Ovary (tissue), 7 donors: ENCODE measurements at regions not wholly inside any gene's neighbourhood (a gene's known extent, or its start where the extent isn't known, plus 50 kb on each side); places are given as distances from the start of the nearest gene placed in this dataset.

Experiments used
- DNase-seq, 5 donors: peaks; one replicate each; pipeline ENCODE4 v3.0.0-alpha.2; 2019 to 2020
- H3K27ac ChIP-seq, 2 donors: fragments of 200-600 bp; one replicate each; pipeline versions ENCODE4 v1.5.1 to v1.8.0; 2019 to 2022
- H3K27me3 ChIP-seq: fragments of 200-600 bp; one replicate; pipeline ENCODE4 v1.8.0; 2022
- H3K36me3 ChIP-seq: fragments of 200-600 bp; sonication (generic); one replicate; pipeline ENCODE4 v1.5.1; 2019
- H3K4me1 ChIP-seq: one replicate; pipeline ENCODE4 v1.8.1; 2013; ENCODE audit warnings: mild to moderate bottlenecking, moderate library complexity; ENCODE audit not compliant: insufficient read depth
- H3K4me3 ChIP-seq: fragments of 200-600 bp; sonication (generic); one replicate; pipeline ENCODE4 v1.5.1; 2017
- H3K9me3 ChIP-seq, 2 donors: fragments of 200-600 bp in 1 of 2; sonication (generic) in 1 of 2; one replicate each; pipeline versions ENCODE4 v1.5.1 to v1.8.1; 2013 to 2019; ENCODE audit warnings: mild to moderate bottlenecking in 1 of 2, moderate library complexity in 1 of 2
- EP300 ChIP-seq: sonication (generic); formaldehyde crosslinking; IDR thresholded peaks from one replicate; pipeline ENCODE4 v1.6.1; 2017; ENCODE audit warnings: antibody characterized with exemption
- POLR2A ChIP-seq: fragments of 450-650 bp; IDR thresholded peaks from one replicate; pipeline ENCODE4 v1.6.1; 2017; ENCODE audit warnings: antibody characterized with exemption, mild to moderate bottlenecking, moderate library complexity
- WGBS, 3 donors: extraction: QIAGEN DNeasy Blood & Tissue Kit in 1 of 3; methylation state at CpG; one replicate each; pipeline versions ENCODE4 v1.1.5 to v1.1.7; 2013 to 2017; 5-methylcytosine and 5-hydroxymethylcytosine counted together
- intact Hi-C, 4 donors: fragments of 100-400 bp; cut with DNase I; formaldehyde crosslinking; loops; one replicate each; pipeline versions ENCODE4 v1.11.0 to v1.15.1; 2022 to 2023
- TF ChIP-seq, protein P1 (sequence below), 3 donors: fragments of 450-650 bp in 2 of 3; fragments of 200-600 bp in 1 of 3; IDR thresholded peaks; one replicate each; pipeline versions ENCODE4 v1.5.1 to v1.8.0; 2016 to 2022; ENCODE audit warnings: antibody characterized with exemption in 3 of 3, mild to moderate bottlenecking in 1 of 3
- donor health status: DM: no; HTN: no; CAD: no; lungs with moderate emphysema.
- donor health status: DM: no; HTN: no; CAD: no.
- donor health status: Bipolar disorder and iron deficiency.
- donor health status: DM: no; HTN: no; CAD: no.
- donor health status: DM: yes; HTN: yes; CAD: no.

- 80 to 88% (median 86%) methylated on average over 2 of the region's 2 CpGs for WGBS, 3 donors
- intact Hi-C loops, result no loop called here
- no peak for DNase-seq
- Histone ChIP-seq H3K27me3 (no peaks in the 10 kb centered on the region), H3K4me1 (no peaks in the 10 kb centered on the region), H3K27ac (no peak overlapping the region), H3K9me3 (no peaks in the 10 kb centered on the region), H3K4me3 (no peak overlapping the region), H3K36me3 (no peaks in the 10 kb centered on the region)
- TF ChIP-seq EP300 (no peak), POLR2A (no peak)
- TF ChIP-seq, protein P1, sequence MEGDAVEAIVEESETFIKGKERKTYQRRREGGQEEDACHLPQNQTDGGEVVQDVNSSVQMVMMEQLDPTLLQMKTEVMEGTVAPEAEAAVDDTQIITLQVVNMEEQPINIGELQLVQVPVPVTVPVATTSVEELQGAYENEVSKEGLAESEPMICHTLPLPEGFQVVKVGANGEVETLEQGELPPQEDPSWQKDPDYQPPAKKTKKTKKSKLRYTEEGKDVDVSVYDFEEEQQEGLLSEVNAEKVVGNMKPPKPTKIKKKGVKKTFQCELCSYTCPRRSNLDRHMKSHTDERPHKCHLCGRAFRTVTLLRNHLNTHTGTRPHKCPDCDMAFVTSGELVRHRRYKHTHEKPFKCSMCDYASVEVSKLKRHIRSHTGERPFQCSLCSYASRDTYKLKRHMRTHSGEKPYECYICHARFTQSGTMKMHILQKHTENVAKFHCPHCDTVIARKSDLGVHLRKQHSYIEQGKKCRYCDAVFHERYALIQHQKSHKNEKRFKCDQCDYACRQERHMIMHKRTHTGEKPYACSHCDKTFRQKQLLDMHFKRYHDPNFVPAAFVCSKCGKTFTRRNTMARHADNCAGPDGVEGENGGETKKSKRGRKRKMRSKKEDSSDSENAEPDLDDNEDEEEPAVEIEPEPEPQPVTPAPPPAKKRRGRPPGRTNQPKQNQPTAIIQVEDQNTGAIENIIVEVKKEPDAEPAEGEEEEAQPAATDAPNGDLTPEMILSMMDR (IDR thresholded peaks at IDR 0.05), result no peak
These were observed 220.9 kb downstream of the FSCB start for GRCh38 chr14:44286201-44286600.

DNA sequence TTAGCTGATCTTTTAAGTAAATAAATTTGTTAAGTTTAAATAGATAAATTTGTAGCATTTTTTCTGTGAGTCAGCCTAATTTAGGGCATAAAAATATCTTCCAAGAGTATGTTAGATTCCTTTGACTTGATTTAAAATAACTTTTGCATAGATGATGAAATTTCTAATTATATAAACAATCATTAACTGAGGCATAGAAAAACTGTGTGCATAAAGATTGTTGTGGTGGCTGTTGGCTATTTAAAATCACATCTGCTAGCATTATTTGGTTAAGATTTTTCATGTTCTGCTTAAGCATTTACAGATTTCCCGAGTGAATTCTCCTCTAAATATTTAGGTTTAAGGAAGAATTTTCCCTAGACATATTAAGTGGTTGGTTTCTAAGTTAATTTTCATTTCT is 223.2 kb downstream of the FSCB start:
- TF ChIP-seq, protein P1 (IDR thresholded peaks at IDR 0.05), result no peak
- TF ChIP-seq EP300 (no peak), POLR2A (no peak)
- WGBS, 3 donors, result 28 to 51% (median 42%) methylated on average over 1 of the region's 1 CpG
- no peaks in the 10 kb centered on the region for H3K4me1 ChIP-seq
- H3K27me3 ChIP-seq, result no peaks in the 10 kb centered on the region
- intact Hi-C loops, result loop anchor here in 1 of 4 donors (2.0 kb wide), 1 partner anchor 21 kb away; no protein-coding TSS in a partner anchor
- no peak for DNase-seq
- H3K4me3 ChIP-seq, result no peak overlapping the region
- no peaks in the 10 kb centered on the region for H3K36me3 ChIP-seq
- H3K27ac ChIP-seq, result no peak overlapping the region
- H3K9me3 ChIP-seq, result no peaks in the 10 kb centered on the region

GRCh38 chr14:44279357-44279756 is 227.7 kb downstream of the FSCB start:
- intact Hi-C loops, result no loop called here
- Histone ChIP-seq H3K36me3 (no peaks in the 10 kb centered on the region), H3K4me1 (no peaks in the 10 kb centered on the region), H3K27me3 (no peaks in the 10 kb centered on the region), H3K27ac (no peak overlapping the region), H3K9me3 (no peaks in the 10 kb centered on the region), H3K4me3 (no peak overlapping the region)
- WGBS, 3 donors, result 31 to 54% (median 34%) methylated on average over 1 of the region's 1 CpG
- TF ChIP-seq POLR2A (no peak), EP300 (no peak)
- TF ChIP-seq, protein P1 (IDR thresholded peaks at IDR 0.05), result no peak
- no peak for DNase-seq

GRCh38 chr14:44271637-44272036 is 235.4 kb downstream of the FSCB start:
- 86 to 89% (median 88%) methylated on average over 2 of the region's 2 CpGs for WGBS, 3 donors
- H3K27me3 ChIP-seq, result no peaks in the 10 kb centered on the region
- intact Hi-C loops, result no loop called here
- TF ChIP-seq, protein P1 (IDR thresholded peaks at IDR 0.05), result no peak
- TF ChIP-seq POLR2A (no peak), EP300 (no peak)
- DNase-seq, result no peak
- no peaks in the 10 kb centered on the region for H3K36me3 ChIP-seq
- H3K4me3 ChIP-seq, result no peak overlapping the region
- H3K9me3 ChIP-seq, result no peaks in the 10 kb centered on the region
- H3K27ac ChIP-seq, result no peak overlapping the region
- H3K4me1 ChIP-seq, result no peaks in the 10 kb centered on the region
